GM19452 (cell line): ENCODE measurements at regions not wholly inside any gene's neighbourhood (a gene's known extent, or its start where the extent isn't known, plus 50 kb on each side); places are given as distances from the start of the nearest gene placed in this dataset.

Source experiments
- ATAC-seq: cut with Tn5 transposase; IDR thresholded peaks from one replicate; pipeline ENCODE4 v1.9.1; 2021; ENCODE audit not compliant: unreplicated experiment

GRCh38 chr4:80145739-80146138 is 51.6 kb upstream of the PRDM8 start:
- ATAC-seq: no peak

- no peak for ATAC-seq
These were observed 52.4 kb upstream of the PRDM8 start for GRCh38 chr4:80144676-80145470.

GRCh38 chr4:80143307-80143679 is 54.0 kb upstream of the PRDM8 start:
- no peak for ATAC-seq

- no peak for ATAC-seq
These were observed 54.7 kb upstream of the PRDM8 start for GRCh38 chr4:80142394-80143306.

- no peak for ATAC-seq
These were observed 55.8 kb upstream of the PRDM8 start for GRCh38 chr4:80141543-80141942.

GRCh38 chr4:80140194-80140593 is 57.1 kb upstream of the PRDM8 start:
- no peak for ATAC-seq

- no peak for ATAC-seq
These were observed 57.6 kb upstream of the PRDM8 start for GRCh38 chr4:80139671-80140070.

- ATAC-seq: peak; percentile 98
These were observed 58.5 kb upstream of the PRDM8 start for GRCh38 chr4:80138551-80139538.

GRCh38 chr4:80137631-80138030 is 59.7 kb upstream of the PRDM8 start:
- no peak for ATAC-seq

- ATAC-seq: no peak
These were observed 61.0 kb upstream of the PRDM8 start for GRCh38 chr4:80136270-80136669.

GRCh38 chr4:80135702-80136058 is 61.6 kb upstream of the PRDM8 start:
- no peak for ATAC-seq

- ATAC-seq: no peak
These were observed 62.1 kb upstream of the ANTXR2 start for GRCh38 chr4:80134936-80135701.

GRCh38 chr4:80133240-80133783 is 60.3 kb upstream of the ANTXR2 start:
- ATAC-seq: no peak

- no peak for ATAC-seq
These were observed 56.8 kb upstream of the ANTXR2 start for GRCh38 chr4:80129785-80130184.

GRCh38 chr4:80128941-80129340 is 55.9 kb upstream of the ANTXR2 start:
- ATAC-seq: no peak

GRCh38 chr4:80127870-80128419 is 54.9 kb upstream of the ANTXR2 start:
- ATAC-seq: no peak

GRCh38 chr4:80126435-80126834 is 53.4 kb upstream of the ANTXR2 start:
- no peak for ATAC-seq

- ATAC-seq: no peak
These were observed 52.5 kb upstream of the ANTXR2 start for GRCh38 chr4:80125252-80126177.
